ENCODE measurements at regions not wholly inside any gene's neighbourhood (a gene's known extent, or its start where the extent isn't known, plus 50 kb on each side); places are given as distances from the start of the nearest gene placed in this dataset.

DNA sequence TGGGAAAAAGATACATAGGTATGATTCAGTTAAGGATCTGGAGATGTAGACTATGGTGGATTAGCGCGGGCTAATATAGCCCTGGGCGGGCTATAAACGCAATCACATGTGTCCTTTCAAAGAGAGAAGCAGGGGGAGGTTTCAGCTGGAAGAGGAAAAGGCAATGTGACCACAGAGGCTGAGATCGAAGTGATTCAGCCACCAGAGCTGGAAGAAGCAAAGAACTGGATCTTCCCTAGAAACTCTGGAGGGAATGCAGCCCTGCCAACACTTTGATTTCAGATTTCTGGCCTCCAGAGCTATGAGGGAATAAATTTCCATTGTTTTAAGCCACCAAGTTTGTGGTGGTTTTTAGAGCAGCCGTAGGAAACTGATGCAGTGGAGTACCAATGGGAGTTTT, 81.5 kb upstream of the NHSL1 start:
- DNase-seq: no peak

GRCh38 chr6:138582573-138582972, 83.3 kb upstream of the NHSL1 start:
- DNase-seq: no peak

DNA sequence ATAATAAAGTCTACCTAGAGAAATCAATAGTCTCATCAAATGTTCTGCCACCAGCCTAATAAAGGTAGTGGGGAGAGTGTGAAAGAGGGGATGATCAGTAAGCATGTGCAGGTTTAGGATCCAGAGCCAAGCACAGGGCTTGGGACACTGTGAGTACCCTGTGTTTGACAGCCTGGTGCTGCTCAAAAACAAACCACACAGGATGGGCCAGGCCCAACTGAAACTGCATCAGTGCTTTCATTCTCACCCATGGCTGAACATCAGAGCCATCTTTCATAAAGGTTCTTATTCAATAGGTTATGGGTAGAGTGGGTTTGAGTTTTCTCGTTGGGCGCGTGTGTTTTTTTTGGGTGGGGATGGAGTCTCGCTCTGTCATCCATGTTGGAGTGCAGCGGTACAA, 87.3 kb upstream of the NHSL1 start:
- no peak for DNase-seq

- DNase-seq: peak; percentile 71
These were observed 89.6 kb upstream of the NHSL1 start for GRCh38 chr6:138588805-138589434.

DNA sequence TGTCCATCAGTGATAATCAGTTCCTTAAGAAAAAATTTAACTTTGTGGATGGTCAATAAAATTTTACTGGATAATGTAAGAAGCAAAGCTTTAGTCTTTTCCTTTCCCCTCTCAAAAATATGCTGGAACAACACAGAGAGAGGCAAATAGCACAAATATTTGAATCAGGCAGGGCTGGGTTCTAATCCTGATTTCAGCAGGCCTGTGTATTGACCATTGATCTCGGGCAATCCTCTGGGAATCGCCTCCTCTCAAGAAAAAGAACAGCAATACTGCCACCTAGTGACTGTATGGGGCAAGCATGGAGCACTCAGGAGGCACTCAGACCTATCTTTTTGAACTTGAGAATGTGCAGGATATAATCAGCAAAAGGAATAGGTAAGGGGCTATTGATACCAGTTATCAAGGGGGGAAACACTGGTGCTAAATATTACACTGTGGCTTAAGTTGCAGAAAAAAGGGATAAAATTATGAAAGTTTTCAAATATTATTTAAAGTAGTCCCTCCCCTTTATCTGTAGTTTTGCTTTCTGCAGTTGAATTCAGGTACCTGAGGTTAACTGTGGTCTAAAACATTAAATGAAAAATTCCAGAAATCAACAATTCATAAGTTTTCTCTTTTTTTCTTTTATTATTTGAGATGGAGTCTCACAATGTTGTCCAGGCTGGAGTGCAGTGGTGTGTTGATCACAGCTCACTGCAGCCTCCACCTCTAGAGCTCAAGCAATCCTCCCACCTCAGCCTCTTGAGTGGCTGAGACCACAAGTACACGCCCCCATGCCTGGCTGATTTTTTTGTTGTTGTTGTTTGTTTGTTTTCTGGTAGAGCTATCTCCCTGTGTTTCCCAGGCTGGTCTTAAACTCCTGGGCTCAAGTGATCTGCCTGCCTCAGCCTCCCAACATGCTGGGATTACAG, 91.8 kb upstream of the NHSL1 start:
- peak; percentile 68 for DNase-seq

- DNase-seq: no peak
These were observed 93.4 kb upstream of the NHSL1 start for GRCh38 chr6:138592749-138593123.

- peak; percentile 97 for DNase-seq
These were observed 94.0 kb upstream of the NHSL1 start for GRCh38 chr6:138593124-138593877.

DNA sequence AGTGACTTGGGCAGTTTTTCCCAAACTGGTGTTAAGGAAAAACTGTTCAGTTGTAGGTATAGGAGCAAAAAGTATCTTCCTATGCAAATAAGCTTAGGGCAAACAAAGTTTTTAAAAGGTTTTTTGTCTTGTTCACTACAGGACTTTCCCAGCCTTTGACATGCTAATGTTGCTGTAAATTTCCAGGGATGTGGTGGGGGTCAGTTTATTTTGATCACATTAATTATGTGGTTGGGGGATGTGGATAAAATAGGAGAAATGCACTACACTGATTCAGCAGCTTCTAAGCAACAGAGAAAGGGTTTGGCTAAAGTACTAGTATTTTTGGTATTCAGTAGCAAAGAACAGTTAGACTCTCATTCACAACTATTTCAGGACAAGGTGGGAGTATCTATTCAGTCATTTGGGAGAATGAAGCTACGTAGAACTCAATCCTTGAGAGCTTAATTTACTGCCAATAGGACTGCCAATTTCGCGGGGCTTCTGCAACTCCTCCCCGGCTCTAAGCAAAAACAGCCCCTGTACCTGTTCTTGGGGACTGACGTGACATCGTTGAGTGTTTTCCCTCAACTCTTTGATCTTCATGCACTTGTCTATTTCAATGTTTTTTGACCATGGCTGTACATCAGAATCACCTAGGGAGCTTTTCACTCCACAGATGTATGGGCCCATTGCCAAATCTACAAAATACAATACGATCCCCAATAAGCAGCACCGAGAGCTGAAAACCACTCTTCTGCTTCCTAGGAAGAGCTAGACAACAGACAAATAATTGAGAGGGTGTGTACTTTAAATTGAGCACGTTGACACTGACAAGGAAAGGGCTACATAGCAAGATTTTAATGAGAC, 94.8 kb upstream of the NHSL1 start:
- no peak for DNase-seq

DNA sequence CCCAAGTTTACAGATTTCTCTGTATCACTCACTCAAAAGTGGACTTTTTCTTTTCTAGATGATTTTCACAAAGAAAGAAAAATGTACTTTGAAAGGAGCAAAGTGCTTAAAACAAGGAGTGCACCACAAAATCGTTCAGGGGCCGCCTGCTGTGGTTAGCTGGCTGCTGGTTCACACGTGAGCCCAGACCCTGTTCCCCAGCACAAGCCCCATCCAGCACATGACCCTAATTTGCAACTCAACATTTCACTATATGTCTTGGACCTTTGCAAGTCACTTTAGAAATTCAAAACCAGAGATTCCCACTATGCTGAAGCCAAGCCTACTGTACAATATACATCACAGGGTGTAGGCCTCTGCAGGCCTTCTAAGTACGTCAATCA, 95.5 kb upstream of the NHSL1 start:
- DNase-seq: no peak

DNA sequence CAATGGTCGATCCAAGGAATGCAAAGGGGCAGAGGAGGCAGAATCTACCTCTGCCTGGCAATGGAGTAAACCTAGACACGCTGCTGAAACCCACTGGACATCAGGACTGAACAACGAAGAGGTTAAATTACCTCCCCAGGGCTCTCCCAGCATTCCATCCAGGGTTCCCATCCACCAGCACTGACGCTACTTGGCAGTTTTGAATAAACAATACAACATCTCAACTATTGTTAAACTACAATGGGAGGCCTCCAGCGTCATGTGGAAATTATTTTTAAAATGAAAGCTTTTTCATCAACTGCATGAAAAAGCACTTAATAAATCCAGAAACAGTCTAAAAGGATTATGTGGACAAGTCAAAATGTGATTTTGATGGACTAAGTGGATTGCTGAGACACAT, 96.8 kb upstream of the NHSL1 start:
- DNase-seq: no peak

DNA sequence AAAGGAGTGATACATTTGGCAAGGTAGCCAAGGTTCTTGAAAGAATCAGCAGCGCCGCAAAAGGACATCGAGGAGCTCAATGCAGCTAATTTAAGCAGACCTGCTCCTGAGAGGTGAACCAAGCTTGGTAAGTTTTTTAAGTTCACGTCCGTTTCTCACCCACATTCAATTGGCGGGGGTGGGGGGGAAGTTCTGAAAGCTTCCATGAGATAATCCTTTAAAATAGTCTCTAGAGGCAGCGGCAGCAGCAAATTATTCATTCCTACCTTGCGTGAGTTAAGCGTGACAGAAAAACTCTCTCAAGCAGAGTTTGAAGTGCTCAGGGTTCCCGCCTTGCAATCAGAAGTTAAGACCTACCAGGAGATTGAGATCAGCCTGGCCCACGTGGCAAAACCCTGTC, 97.3 kb upstream of the NHSL1 start:
- peak; percentile 12 for DNase-seq

DNA sequence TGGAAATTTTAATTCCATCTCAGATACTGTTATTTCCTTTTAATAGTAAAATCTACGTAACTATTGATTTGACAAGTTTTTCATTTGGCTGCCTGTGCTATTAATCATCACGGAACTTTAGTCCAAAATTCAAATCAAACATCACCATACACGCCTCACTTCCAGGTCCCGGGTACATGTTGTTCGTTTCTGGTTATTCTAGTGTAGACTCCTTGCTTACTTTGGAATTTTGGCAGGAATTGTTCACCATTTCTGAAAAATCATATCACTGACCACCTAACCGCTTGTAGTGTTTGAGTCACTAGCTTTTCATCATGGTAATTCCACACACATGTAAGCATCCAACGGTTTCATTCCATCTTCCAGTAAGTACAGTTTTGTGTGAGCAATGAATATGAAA, 98.0 kb upstream of the NHSL1 start:
- DNase-seq: peak; percentile 67

DNA sequence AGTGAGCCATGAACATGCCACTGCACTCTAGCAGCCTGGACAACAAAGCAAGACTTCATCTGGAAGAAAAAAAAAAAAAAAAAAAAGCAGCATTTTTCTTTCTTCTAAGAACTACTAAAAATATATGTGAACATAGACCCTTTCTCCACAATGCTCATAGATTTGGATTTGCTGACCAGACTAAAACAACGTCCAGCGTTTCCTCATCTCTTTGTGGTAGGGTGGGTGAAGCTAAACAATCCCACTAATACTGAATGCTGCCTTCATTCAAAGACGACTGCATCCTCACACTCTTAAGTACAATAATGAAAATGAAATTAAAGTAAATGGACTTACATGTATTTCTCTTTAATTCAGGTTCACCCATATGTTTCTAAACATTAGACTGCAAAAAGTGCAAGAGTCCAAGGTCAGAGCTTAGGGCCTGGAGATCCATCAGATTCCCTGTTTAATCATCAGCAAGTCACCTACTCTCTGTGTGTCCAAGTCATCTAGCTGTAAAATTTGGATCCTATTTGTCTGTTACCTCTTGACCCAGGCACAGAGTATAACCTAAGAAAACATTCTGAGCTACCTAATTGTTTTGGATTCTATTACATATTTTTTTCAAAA, 99.4 kb upstream of the NHSL1 start:
- DNase-seq: no peak

DNA sequence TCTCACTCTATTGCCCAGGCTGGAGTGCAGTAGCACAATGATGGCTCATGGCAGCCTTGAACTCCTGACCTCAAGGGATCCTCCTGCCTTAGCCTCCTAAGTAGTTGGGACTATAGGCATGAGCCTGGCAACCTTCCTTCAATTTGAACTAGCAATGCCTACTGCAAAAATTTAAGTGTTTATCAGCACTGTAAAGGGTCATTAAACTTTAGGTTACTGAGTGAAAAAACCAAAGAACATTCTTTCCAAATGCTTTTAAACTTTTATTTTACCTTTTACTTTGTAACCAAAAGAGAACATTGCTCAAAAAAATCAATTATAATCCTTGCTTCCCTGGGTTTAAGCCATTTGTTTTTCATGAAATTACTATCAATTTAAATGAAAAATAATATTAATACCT, 101.0 kb upstream of the NHSL1 start:
- no peak for DNase-seq

DNA sequence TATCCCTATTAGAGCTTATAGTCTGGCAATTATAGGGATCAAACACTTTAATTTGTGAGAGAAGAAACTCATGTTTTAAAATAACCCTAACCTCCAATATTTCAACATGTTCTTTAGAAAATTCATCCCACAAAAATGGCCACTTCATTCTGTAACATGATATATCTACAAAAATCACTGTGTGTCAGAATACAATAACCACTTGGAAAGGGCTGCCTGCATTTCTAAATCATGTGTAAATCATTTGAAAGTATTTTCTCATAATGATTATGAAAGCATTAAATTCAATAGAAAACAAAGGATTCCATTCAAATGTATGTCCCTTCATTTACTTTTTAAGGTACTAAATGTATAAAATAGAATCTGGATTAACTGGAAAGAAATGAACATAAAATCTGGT, 101.4 kb upstream of the NHSL1 start:
- peak; percentile 70 for DNase-seq

DNA sequence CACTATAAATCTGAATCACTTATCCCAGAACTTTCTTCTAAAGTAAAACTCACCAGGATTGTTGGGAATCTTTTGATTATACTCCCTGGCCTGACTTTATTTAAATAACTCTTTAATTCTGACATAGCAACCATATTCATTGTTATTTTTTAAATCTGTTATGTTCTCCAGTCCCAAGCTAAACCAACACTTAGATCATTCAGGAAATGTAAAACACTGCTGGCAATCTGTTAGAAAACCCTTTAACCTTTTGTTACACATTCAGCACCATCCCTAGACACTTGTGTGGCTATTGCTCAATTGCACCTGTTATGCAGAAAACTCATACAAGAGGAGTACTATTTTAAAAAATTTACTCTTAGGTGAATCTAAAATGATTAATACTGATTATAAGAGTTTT, 101.8 kb upstream of the NHSL1 start:
- DNase-seq: no peak

- no peak for DNase-seq
These were observed 106.7 kb upstream of the NHSL1 start for GRCh38 chr6:138605958-138606357.

DNA sequence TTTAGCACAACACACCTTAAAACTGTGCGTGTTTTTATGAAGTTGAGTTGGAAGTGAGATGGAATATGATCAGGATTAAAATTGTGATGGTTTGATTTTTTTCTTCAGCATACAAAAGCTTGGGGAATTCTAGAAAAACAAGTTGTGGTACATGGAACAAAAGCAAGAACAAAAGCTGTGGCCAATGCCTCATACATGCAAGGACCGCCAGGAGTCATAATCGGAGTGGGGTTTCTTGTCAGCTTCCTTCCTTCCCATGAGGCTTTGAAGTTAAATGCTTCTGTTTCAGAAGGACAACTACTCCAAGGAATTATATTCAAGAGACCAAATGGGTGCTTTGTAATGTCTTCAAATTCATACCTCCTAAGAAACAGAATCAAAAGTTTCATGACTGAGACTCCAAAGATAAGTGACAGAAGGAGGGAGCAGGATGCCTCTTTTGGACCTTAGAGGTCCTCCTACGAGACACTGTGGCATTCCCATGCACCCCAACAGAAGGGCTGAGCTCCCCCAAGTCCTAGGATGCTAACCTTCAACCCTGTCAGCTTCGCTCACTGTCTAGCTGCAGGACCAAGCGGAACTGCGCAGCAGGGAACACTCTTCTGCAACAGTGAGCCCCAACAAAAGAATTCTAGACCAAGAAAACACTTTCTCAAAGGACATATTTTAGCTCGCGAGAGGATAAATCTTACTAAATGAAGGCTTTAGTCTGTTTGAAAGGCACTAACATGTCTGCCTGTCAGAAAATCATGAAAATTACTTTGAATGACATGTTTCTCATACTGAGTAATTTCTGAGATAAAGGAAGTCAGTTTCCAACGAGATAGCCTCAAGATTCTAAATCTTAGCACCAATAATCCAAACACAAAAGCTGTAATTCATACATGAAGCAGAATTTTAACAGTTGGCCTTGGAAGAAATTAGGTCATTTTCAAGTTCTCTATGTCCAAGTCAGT, 108.5 kb upstream of the NHSL1 start:
- DNase-seq: no peak

GRCh38 chr6:138608896-138609295, 109.6 kb upstream of the NHSL1 start:
- DNase-seq: no peak

GRCh38 chr6:138609801-138610430, 110.6 kb upstream of the NHSL1 start:
- DNase-seq: no peak

- no peak for DNase-seq
These were observed 111.5 kb upstream of the NHSL1 start for GRCh38 chr6:138610816-138611215.

Measured in fibroblast of skin of right biceps (primary cell).